CD14-positive monocyte (primary cell): ENCODE measurements at regions not wholly inside any gene's neighbourhood (a gene's known extent, or its start where the extent isn't known, plus 50 kb on each side); places are given as distances from the start of the nearest gene placed in this dataset.

Experiments used
- DNase-seq, 3 donors: peaks; one replicate each; pipeline ENCODE4 v3.0.0-alpha.2; 2011 to 2022
- H2AFZ ChIP-seq: 2 replicates; pipeline ENCODE4 v1.6.0; 2012; ENCODE audit warnings: mild to moderate bottlenecking, low read depth, low read length, inconsistent platforms; ENCODE audit not compliant: insufficient read depth, poor library complexity, severe bottlenecking
- H3K27ac ChIP-seq, 2 donors: 1 replicate in 1 of 2; 2 replicates in 1 of 2; pipeline ENCODE4 v1.5.1; 2012 to 2013; ENCODE audit warnings: low read length in 2 of 2, control low read depth in 1 of 2, inconsistent platforms in 1 of 2, low read depth in 1 of 2, mild to moderate bottlenecking in 1 of 2
- H3K27me3 ChIP-seq, 2 donors: one replicate each; pipeline versions ENCODE4 v1.6.0 to v1.6.1; 2011 to 2013; ENCODE audit warnings: low read length in 2 of 2; ENCODE audit not compliant: control insufficient read depth in 2 of 2, insufficient read depth in 2 of 2
- H3K36me3 ChIP-seq, 2 donors: replicated peaks in 1 of 2; 1 replicate in 1 of 2; 2 replicates in 1 of 2; pipeline versions ENCODE4 v1.5.1 to v1.6.1; 2012 to 2013; ENCODE audit warnings: low read length in 2 of 2, control low read depth in 1 of 2, inconsistent platforms in 1 of 2, mild to moderate bottlenecking in 1 of 2; ENCODE audit not compliant: insufficient read depth in 2 of 2, control insufficient read depth in 1 of 2
- H3K4me1 ChIP-seq, 2 donors: 1 replicate in 1 of 2; 2 replicates in 1 of 2; pipeline versions ENCODE4 v1.5.1 to v1.6.1; 2012 to 2013; ENCODE audit warnings: low read length in 2 of 2, control low read depth in 1 of 2, inconsistent platforms in 1 of 2, mild to moderate bottlenecking in 1 of 2, moderate library complexity in 1 of 2; ENCODE audit not compliant: insufficient read depth in 2 of 2, control insufficient read depth in 1 of 2
- H3K4me2 ChIP-seq: replicated peaks from 2 replicates; pipeline ENCODE3; 2012; ENCODE audit warnings: low read length, moderate library complexity, mild to moderate bottlenecking; ENCODE audit not compliant: poor library complexity, severe bottlenecking; ENCODE audit errors: extremely low read depth
- H3K4me3 ChIP-seq, 3 experiments: fragments of 200-600 bp in 1 of 3; sonication (generic) in 1 of 3; replicated peaks in 1 of 3; 1 replicate in 2 of 3; 2 replicates in 1 of 3; pipeline ENCODE4 v1.5.1; 2011 to 2013; ENCODE audit warnings: low read length in 3 of 3, mild to moderate bottlenecking in 3 of 3, control low read depth in 2 of 3, low read depth in 2 of 3, inconsistent platforms in 1 of 3, moderate library complexity in 1 of 3
- H3K79me2 ChIP-seq: 2 replicates; pipeline ENCODE4 v1.6.0; 2012; ENCODE audit warnings: mild to moderate bottlenecking, control low read depth, inconsistent platforms, low read length, moderate library complexity; ENCODE audit not compliant: insufficient read depth
- H3K9ac ChIP-seq: 2 replicates; pipeline ENCODE4 v1.6.0; 2017; ENCODE audit warnings: low read length, mild to moderate bottlenecking; ENCODE audit not compliant: insufficient read depth, poor library complexity, severe bottlenecking
- H3K9me3 ChIP-seq, 2 donors: replicated peaks in 1 of 2; 1 replicate in 1 of 2; 2 replicates in 1 of 2; pipeline versions ENCODE4 v1.5.1 to v1.6.1; 2012 to 2013; ENCODE audit warnings: low read length in 2 of 2, control low read depth in 1 of 2; ENCODE audit not compliant: control insufficient read depth in 1 of 2, insufficient read depth in 1 of 2
- H4K20me1 ChIP-seq: 2 replicates; pipeline ENCODE4 v1.6.0; 2012; ENCODE audit warnings: mild to moderate bottlenecking, low read length, control low read depth, moderate library complexity; ENCODE audit not compliant: insufficient read depth
- H3K27ac Mint-ChIP-seq, 7 donors: one replicate each; pipeline ENCODE4 v1.8.0; 2020; ENCODE audit warnings: mild to moderate bottlenecking in 7 of 7, mixed read lengths in 7 of 7, moderate library complexity in 6 of 7, inconsistent platforms in 2 of 7
- H3K27me3 Mint-ChIP-seq, 3 donors: one replicate each; pipeline ENCODE4 v1.8.0; 2021 to 2022; ENCODE audit warnings: low read depth in 3 of 3, mild to moderate bottlenecking in 3 of 3, mixed read lengths in 3 of 3, moderate library complexity in 3 of 3, inconsistent platforms in 1 of 3
- H3K36me3 Mint-ChIP-seq, 2 donors: one replicate each; pipeline ENCODE4 v1.8.0; 2020; ENCODE audit warnings: mixed read lengths in 2 of 2, inconsistent platforms in 1 of 2, mild to moderate bottlenecking in 1 of 2
- H3K4me1 Mint-ChIP-seq: one replicate; pipeline ENCODE4 v1.8.0; 2020; ENCODE audit warnings: mild to moderate bottlenecking, mixed read lengths
- H3K4me3 Mint-ChIP-seq, 2 donors: one replicate each; pipeline ENCODE4 v1.8.0; 2020; ENCODE audit warnings: mild to moderate bottlenecking in 2 of 2, mixed read lengths in 2 of 2, moderate library complexity in 1 of 2
- H3K9me3 Mint-ChIP-seq, 7 donors: one replicate each; pipeline ENCODE4 v1.8.0; 2020 to 2022; ENCODE audit warnings: mixed read lengths in 7 of 7, mild to moderate bottlenecking in 6 of 7, moderate library complexity in 6 of 7, inconsistent platforms in 2 of 7
- CTCF ChIP-seq: fragments of 200-600 bp; IDR thresholded peaks from one replicate; pipeline ENCODE4 v1.8.0; 2022; ENCODE audit warnings: antibody characterized with exemption, mild to moderate bottlenecking
- WGBS: methylation state at CpG from one replicate; pipeline ENCODE4 v1.1.5; 2013; ENCODE audit warnings: missing lambda C conversion rate; ENCODE audit not compliant: insufficient coverage; 5-methylcytosine and 5-hydroxymethylcytosine counted together
- intact Hi-C, 2 donors: fragments of 100-400 bp; cut with micrococcal nuclease; formaldehyde crosslinking; loops; one replicate each; pipeline versions ENCODE4 v1.15.0 to v1.15.1; 2023

GRCh38 chr14:100649173-100649519, 61.9 kb upstream of the BEGAIN start:
- no peaks in the 10 kb centered on the region for H3K36me3 Mint-ChIP-seq
- no peak for DNase-seq
- Histone ChIP-seq H4K20me1 (no peaks in the 10 kb centered on the region), H2AFZ (no peak overlapping the region), H3K4me2 (no peak overlapping the region), H3K4me3 (no peak overlapping the region), H3K4me1 (peaks cover 13% of the 10 kb centered on the region in 2 donors), H3K9me3 (no peaks in the 10 kb centered on the region), H3K36me3 (no peaks in the 10 kb centered on the region), H3K27me3 (peaks cover 0 to 2% of the 10 kb centered on the region in 2 donors), H3K9ac (no peak overlapping the region), H3K79me2 (no peaks in the 10 kb centered on the region), H3K27ac (no peak overlapping the region)
- H3K27ac Mint-ChIP-seq: no peak overlapping the region
- no peak overlapping the region for H3K4me3 Mint-ChIP-seq
- H3K4me1 Mint-ChIP-seq: peaks cover 13% of the 10 kb centered on the region
- peaks cover 0 to 2% (median 0%) of the 10 kb centered on the region in 7 donors for H3K9me3 Mint-ChIP-seq
- intact Hi-C loops: loop anchor here in 1 of 2 donors (5.0 kb wide), 1 partner anchor 102 kb away; no protein-coding TSS in a partner anchor
- peaks cover 9 to 16% (median 9%) of the 10 kb centered on the region in 3 donors for H3K27me3 Mint-ChIP-seq
- TF ChIP-seq CTCF: no peak
- no CpG with 5 or more reads among the region's 1 CpG for WGBS

GRCh38 chr14:100651999-100652508, 64.8 kb upstream of the BEGAIN start:
- Histone ChIP-seq H3K4me1 (peaks cover 0 to 6% of the 10 kb centered on the region in 2 donors), H3K27me3 (peaks cover 0 to 9% of the 10 kb centered on the region in 2 donors), H4K20me1 (no peaks in the 10 kb centered on the region), H3K9ac (no peak overlapping the region), H3K27ac (no peak overlapping the region), H3K36me3 (no peaks in the 10 kb centered on the region), H2AFZ (no peak overlapping the region), H3K4me3 (no peak overlapping the region), H3K9me3 (no peaks in the 10 kb centered on the region), H3K4me2 (no peak overlapping the region), H3K79me2 (no peaks in the 10 kb centered on the region)
- Mint-ChIP-seq H3K9me3 (no peaks in the 10 kb centered on the region), H3K27me3 (peaks cover 8 to 19% (median 14%) of the 10 kb centered on the region in 3 donors), H3K36me3 (no peaks in the 10 kb centered on the region), H3K4me1 (peaks cover 2% of the 10 kb centered on the region), H3K27ac (no peak overlapping the region), H3K4me3 (no peak overlapping the region)
- no peak for DNase-seq
- intact Hi-C loops: loop anchor here in 1 of 2 donors (5.0 kb wide), 1 partner anchor 125 kb away; no protein-coding TSS in a partner anchor
- no peak for TF ChIP-seq CTCF
- no CpG with 5 or more reads among the region's 2 CpGs for WGBS
